GM12865 (cell line): ENCODE measurements at regions not wholly inside any gene's neighbourhood (a gene's known extent, or its start where the extent isn't known, plus 50 kb on each side); places are given as distances from the start of the nearest gene placed in this dataset.

ENCODE experiments used
- DNase-seq: peaks from one replicate; pipeline ENCODE4 v3.0.0; 2010; ENCODE audit warnings: low read depth
- H3K4me3 ChIP-seq: 2 replicates; pipeline ENCODE4 v1.5.1; 2011; ENCODE audit warnings: mild to moderate bottlenecking, low read depth, low read length, control low read depth
- TF ChIP-seq, protein P1 (sequence below): IDR thresholded peaks from 2 replicates; pipeline ENCODE4 v1.5.1; 2011; ENCODE audit warnings: low read length, control low read depth, low read depth, inconsistent platforms; ENCODE audit not compliant: insufficient read depth; ENCODE audit errors: missing control alignments

- TF ChIP-seq, protein P1, sequence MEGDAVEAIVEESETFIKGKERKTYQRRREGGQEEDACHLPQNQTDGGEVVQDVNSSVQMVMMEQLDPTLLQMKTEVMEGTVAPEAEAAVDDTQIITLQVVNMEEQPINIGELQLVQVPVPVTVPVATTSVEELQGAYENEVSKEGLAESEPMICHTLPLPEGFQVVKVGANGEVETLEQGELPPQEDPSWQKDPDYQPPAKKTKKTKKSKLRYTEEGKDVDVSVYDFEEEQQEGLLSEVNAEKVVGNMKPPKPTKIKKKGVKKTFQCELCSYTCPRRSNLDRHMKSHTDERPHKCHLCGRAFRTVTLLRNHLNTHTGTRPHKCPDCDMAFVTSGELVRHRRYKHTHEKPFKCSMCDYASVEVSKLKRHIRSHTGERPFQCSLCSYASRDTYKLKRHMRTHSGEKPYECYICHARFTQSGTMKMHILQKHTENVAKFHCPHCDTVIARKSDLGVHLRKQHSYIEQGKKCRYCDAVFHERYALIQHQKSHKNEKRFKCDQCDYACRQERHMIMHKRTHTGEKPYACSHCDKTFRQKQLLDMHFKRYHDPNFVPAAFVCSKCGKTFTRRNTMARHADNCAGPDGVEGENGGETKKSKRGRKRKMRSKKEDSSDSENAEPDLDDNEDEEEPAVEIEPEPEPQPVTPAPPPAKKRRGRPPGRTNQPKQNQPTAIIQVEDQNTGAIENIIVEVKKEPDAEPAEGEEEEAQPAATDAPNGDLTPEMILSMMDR: no peak
- no peak overlapping the region for H3K4me3 ChIP-seq
- peak; percentile 9 for DNase-seq
Measured at GRCh38 chr10:7030134-7030855, 380.5 kb downstream of the SFMBT2 start.

- H3K4me3 ChIP-seq: no peak overlapping the region
- TF ChIP-seq, protein P1: no peak
- no peak for DNase-seq
Measured at GRCh38 chr10:7029672-7030071, 381.2 kb downstream of the SFMBT2 start.

- TF ChIP-seq, protein P1: no peak
- no peak for DNase-seq
- no peak overlapping the region for H3K4me3 ChIP-seq
Measured at GRCh38 chr10:7028809-7029166, 382.0 kb downstream of the SFMBT2 start.

DNA sequence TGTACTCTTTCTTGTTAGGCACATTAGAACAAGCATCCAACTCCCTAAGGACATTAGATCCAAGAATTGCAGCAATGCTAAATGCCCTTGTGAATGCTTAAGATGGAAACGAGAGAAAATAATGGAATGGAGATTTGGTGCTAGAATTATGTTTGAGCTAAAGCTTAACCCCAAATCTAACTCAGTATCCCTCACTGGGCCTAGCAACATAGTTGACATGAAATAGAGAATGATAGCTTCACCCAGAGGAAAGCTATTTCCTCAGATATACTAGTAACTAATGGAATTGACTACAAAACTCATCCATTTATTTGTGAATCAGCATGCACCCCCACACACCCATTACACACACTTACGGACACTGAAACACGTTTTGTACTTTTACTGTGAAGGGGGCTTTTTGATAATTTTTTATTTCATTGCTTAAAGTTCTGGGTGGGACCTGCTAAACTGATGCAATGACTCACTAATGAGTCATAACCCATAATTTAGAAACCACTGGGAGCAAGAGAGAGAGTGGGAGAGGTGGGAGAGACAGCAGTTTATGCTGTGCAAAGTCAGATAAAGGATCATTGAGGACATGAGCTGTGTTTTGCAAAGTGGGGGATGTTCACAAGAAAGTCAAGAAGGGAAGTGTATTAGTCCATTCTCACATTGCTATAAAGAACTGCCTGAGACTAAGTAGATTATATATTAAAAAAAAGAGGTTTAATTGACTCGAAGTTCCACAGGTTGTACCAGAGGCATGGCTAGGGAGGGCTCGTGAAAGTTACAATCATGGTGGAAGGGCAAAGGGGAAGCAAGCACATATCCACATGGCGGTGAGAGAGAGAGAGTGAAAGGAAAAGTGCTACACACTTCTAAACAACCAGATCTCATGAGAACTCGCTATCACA, 382.7 kb downstream of the SFMBT2 start:
- DNase-seq: peak; percentile 3
- TF ChIP-seq, protein P1: no peak
- no peak overlapping the region for H3K4me3 ChIP-seq

- no peak overlapping the region for H3K4me3 ChIP-seq
Measured at GRCh38 chr10:7027237-7027912, 383.5 kb downstream of the SFMBT2 start.

GRCh38 chr10:7026818-7027217, 384.0 kb downstream of the SFMBT2 start:
- H3K4me3 ChIP-seq: no peak overlapping the region
- TF ChIP-seq, protein P1: no peak
- DNase-seq: no peak

More at GRCh38 chr10:7027237-7027912, 383.5 kb downstream of the SFMBT2 start:
- TF ChIP-seq, protein P1: no peak
- no peak for DNase-seq
